GM21825 (cell line): ENCODE measurements at regions not wholly inside any gene's neighbourhood (a gene's known extent, or its start where the extent isn't known, plus 50 kb on each side); places are given as distances from the start of the nearest gene placed in this dataset.

ENCODE experiments used
- ATAC-seq: cut with Tn5 transposase; IDR thresholded peaks from one replicate; pipeline ENCODE4 v1.9.1; 2021; ENCODE audit warnings: mild to moderate bottlenecking, moderate library complexity; ENCODE audit not compliant: unreplicated experiment

- no peak for ATAC-seq
These were observed 201.0 kb upstream of the COPS8 start for GRCh38 chr2:236884569-236885175.

GRCh38 chr2:236886456-236886855 is 199.2 kb upstream of the COPS8 start:
- ATAC-seq = no peak

- no peak for ATAC-seq
These were observed 198.2 kb upstream of the COPS8 start for GRCh38 chr2:236887531-236887930.

- ATAC-seq = no peak
These were observed 197.5 kb upstream of the COPS8 start for GRCh38 chr2:236887953-236888793.

- ATAC-seq = no peak
These were observed 196.6 kb upstream of the COPS8 start for GRCh38 chr2:236888794-236889780.

- ATAC-seq = no peak
These were observed 195.6 kb upstream of the COPS8 start for GRCh38 chr2:236889791-236890704.

- no peak for ATAC-seq
These were observed 193.0 kb upstream of the COPS8 start for GRCh38 chr2:236892721-236893120.

- ATAC-seq = no peak
These were observed 190.9 kb upstream of the COPS8 start for GRCh38 chr2:236894791-236895190.

- no peak for ATAC-seq
These were observed 190.2 kb upstream of the COPS8 start for GRCh38 chr2:236895497-236895896.

GRCh38 chr2:236896688-236897087 is 189.0 kb upstream of the COPS8 start:
- no peak for ATAC-seq

- ATAC-seq = no peak
These were observed 186.5 kb upstream of the COPS8 start for GRCh38 chr2:236899146-236899545.

GRCh38 chr2:236899950-236900640 is 185.6 kb upstream of the COPS8 start:
- no peak for ATAC-seq

- no peak for ATAC-seq
These were observed 183.7 kb upstream of the COPS8 start for GRCh38 chr2:236901956-236902355.

GRCh38 chr2:236903978-236904377 is 181.7 kb upstream of the COPS8 start:
- ATAC-seq = no peak

GRCh38 chr2:236904389-236905263 is 181.1 kb upstream of the COPS8 start:
- no peak for ATAC-seq

GRCh38 chr2:236905976-236906375 is 179.7 kb upstream of the COPS8 start:
- no peak for ATAC-seq

GRCh38 chr2:236908439-236909192 is 177.1 kb upstream of the COPS8 start:
- no peak for ATAC-seq

- ATAC-seq = no peak
These were observed 176.5 kb upstream of the COPS8 start for GRCh38 chr2:236909193-236909504.
